ENCODE measurements at regions not wholly inside any gene's neighbourhood (a gene's known extent, or its start where the extent isn't known, plus 50 kb on each side); places are given as distances from the start of the nearest gene placed in this dataset.

- TF ChIP-seq TAF1 (IDR thresholded peaks at IDR 0.05; ENCODE audit: low read depth), result no peak
- TF ChIP-seq YY1 (IDR thresholded peaks at IDR 0.05; ENCODE audit: low read depth), result no peak
- no peak for TF ChIP-seq EP300 (IDR thresholded peaks at IDR 0.05; ENCODE audit: borderline replicate concordance)
- TF ChIP-seq ZBTB7A (IDR thresholded peaks at IDR 0.05; ENCODE audit: low read depth), result no peak
- TF ChIP-seq EGR1 (IDR thresholded peaks at IDR 0.05), result no peak
- TF ChIP-seq CEBPB (IDR thresholded peaks at IDR 0.05), result no peak
- TF ChIP-seq MAX (IDR thresholded peaks at IDR 0.05), result no peak
- no peak for TF ChIP-seq REST (IDR thresholded peaks at IDR 0.05; ENCODE audit: low read depth)
- TF ChIP-seq CREB1 (IDR thresholded peaks at IDR 0.05; ENCODE audit: low read depth), result no peak
- no peak for TF ChIP-seq USF1 (IDR thresholded peaks at IDR 0.05)
- TF ChIP-seq FOXM1 (IDR thresholded peaks at IDR 0.05; ENCODE audit: borderline replicate concordance, low read depth), result no peak
- TF ChIP-seq RAD21 (IDR thresholded peaks at IDR 0.05; ENCODE audit: low read depth), result no peak
- TF ChIP-seq TCF12 (IDR thresholded peaks at IDR 0.05; ENCODE audit: low read depth), result no peak
Measured at GRCh38 chr1:58946390-58946789, 162.5 kb upstream of the JUN start.

All from Ishikawa (cell line).